ENCODE measurements at regions not wholly inside any gene's neighbourhood (a gene's known extent, or its start where the extent isn't known, plus 50 kb on each side); places are given as distances from the start of the nearest gene placed in this dataset.

- Histone ChIP-seq H2AFZ (ENCODE audit: low read depth, low read length) (no peak overlapping the region), H3K27ac (ENCODE audit: low read length) (no peak overlapping the region), H3K36me3 (ENCODE audit: insufficient read depth, low read length) (no peaks in the 10 kb centered on the region), H3K9me3 (ENCODE audit: insufficient read depth, low read length, severe bottlenecking) (no peaks in the 10 kb centered on the region), H3K9ac (ENCODE audit: low read depth, low read length) (no peak overlapping the region), H3K4me1 (ENCODE audit: insufficient read depth, low read length) (no peaks in the 10 kb centered on the region), H3K27me3 (ENCODE audit: insufficient read depth, low read length, poor library complexity) (peaks cover 3% of the 10 kb centered on the region), H3K79me2 (ENCODE audit: insufficient read depth, low read length) (no peaks in the 10 kb centered on the region), H3K4me3 (ENCODE audit: low read depth in 1 of 2, low read length in 2 of 2) (no peak overlapping the region), H4K20me1 (ENCODE audit: insufficient read depth, low read length) (no peaks in the 10 kb centered on the region; the same call in none of the 2 replicates), H3K4me2 (ENCODE audit: insufficient read depth, low read length) (no peak overlapping the region)
- no peak for TF ChIP-seq EZH2 (IDR thresholded peaks at IDR 0.05; ENCODE audit: borderline replicate concordance, low read depth, low read length, severe bottlenecking)
- TF ChIP-seq, protein P1, sequence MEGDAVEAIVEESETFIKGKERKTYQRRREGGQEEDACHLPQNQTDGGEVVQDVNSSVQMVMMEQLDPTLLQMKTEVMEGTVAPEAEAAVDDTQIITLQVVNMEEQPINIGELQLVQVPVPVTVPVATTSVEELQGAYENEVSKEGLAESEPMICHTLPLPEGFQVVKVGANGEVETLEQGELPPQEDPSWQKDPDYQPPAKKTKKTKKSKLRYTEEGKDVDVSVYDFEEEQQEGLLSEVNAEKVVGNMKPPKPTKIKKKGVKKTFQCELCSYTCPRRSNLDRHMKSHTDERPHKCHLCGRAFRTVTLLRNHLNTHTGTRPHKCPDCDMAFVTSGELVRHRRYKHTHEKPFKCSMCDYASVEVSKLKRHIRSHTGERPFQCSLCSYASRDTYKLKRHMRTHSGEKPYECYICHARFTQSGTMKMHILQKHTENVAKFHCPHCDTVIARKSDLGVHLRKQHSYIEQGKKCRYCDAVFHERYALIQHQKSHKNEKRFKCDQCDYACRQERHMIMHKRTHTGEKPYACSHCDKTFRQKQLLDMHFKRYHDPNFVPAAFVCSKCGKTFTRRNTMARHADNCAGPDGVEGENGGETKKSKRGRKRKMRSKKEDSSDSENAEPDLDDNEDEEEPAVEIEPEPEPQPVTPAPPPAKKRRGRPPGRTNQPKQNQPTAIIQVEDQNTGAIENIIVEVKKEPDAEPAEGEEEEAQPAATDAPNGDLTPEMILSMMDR (IDR thresholded peaks at IDR 0.05; ENCODE audit: borderline replicate concordance, extremely low read depth, low read length, poor library complexity, severe bottlenecking) = no peak
- DNase-seq (no peak), ATAC-seq (ENCODE audit: insufficient read depth, low read depth) (no peak)
Measured at GRCh38 chr16:85207357-85207921, 95.2 kb upstream of the CIBAR2 start.

- H3K9ac ChIP-seq (ENCODE audit: low read depth, low read length) = no peak overlapping the region
- no peaks in the 10 kb centered on the region for H3K9me3 ChIP-seq (ENCODE audit: insufficient read depth, low read length, severe bottlenecking)
- H2AFZ ChIP-seq (ENCODE audit: low read depth, low read length) = no peak overlapping the region
- no peak for TF ChIP-seq EZH2 (IDR thresholded peaks at IDR 0.05; ENCODE audit: borderline replicate concordance, low read depth, low read length, severe bottlenecking)
- TF ChIP-seq, protein P1 (IDR thresholded peaks at IDR 0.05; ENCODE audit: borderline replicate concordance, extremely low read depth, low read length, poor library complexity, severe bottlenecking) = no peak
- no peaks in the 10 kb centered on the region for H3K79me2 ChIP-seq (ENCODE audit: insufficient read depth, low read length)
- H4K20me1 ChIP-seq (ENCODE audit: insufficient read depth, low read length) = no peaks in the 10 kb centered on the region; the same call in none of the 2 replicates
- no peaks in the 10 kb centered on the region for H3K36me3 ChIP-seq (ENCODE audit: insufficient read depth, low read length)
- H3K4me2 ChIP-seq (ENCODE audit: insufficient read depth, low read length) = no peak overlapping the region
- ATAC-seq (ENCODE audit: insufficient read depth, low read depth) (no peak), DNase-seq (no peak)
- H3K27ac ChIP-seq (ENCODE audit: low read length) = no peak overlapping the region
- H3K4me3 ChIP-seq (ENCODE audit: low read depth in 1 of 2, low read length in 2 of 2) = no peak overlapping the region
- H3K27me3 ChIP-seq (ENCODE audit: insufficient read depth, low read length, poor library complexity) = peaks cover 3% of the 10 kb centered on the region
- H3K4me1 ChIP-seq (ENCODE audit: insufficient read depth, low read length) = no peaks in the 10 kb centered on the region
Measured at GRCh38 chr16:85208181-85208580, 95.9 kb upstream of the CIBAR2 start.

DNA sequence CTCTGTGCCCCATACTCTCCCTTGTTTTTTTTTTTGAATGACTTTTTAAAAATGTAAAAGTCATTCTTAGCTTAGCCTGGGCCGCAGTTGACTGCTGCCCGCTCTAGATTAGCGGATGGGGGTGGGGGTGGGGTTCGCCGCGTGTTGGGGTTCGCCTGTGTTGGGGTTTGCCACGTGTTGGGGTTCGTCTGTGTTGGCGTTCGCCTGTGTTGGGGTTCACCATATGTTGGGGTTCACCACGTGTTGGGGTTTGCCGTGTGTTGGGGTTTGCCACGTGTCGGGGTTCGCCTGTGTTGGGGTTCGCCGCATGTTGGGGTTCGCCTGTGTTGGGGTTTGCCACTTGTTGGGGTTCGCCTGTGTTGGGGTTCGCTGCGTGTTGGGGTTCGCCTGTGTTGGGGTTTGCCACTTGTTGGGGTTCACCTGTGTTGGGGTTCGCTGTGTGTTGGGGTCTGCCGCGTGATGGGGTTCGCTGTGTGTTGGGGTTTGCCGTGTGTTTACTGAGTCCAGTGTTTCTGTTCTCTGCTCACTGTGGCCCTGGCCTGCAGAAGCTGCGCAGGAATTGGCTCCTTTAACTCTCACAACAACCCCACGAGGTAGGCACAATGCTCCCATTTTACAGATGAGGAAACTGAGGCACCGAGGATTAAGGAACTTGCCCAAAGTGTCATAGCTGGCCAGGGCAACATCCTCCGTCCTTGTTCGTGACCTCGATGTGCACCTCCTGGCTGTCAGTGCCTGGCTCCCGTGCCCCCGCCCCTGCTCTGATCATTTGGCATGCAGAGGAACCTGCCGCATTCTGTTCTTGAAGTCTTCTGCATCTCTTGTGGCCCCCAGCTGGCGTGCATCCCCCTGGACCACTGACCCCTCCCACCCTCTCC is 96.6 kb upstream of the CIBAR2 start:
- no peaks in the 10 kb centered on the region for H3K79me2 ChIP-seq (ENCODE audit: insufficient read depth, low read length)
- peaks cover 3% of the 10 kb centered on the region for H3K27me3 ChIP-seq (ENCODE audit: insufficient read depth, low read length, poor library complexity)
- no peaks in the 10 kb centered on the region for H3K9me3 ChIP-seq (ENCODE audit: insufficient read depth, low read length, severe bottlenecking)
- H3K36me3 ChIP-seq (ENCODE audit: insufficient read depth, low read length) = no peaks in the 10 kb centered on the region
- ATAC-seq (ENCODE audit: insufficient read depth, low read depth) (no peak), DNase-seq (no peak)
- H3K4me1 ChIP-seq (ENCODE audit: insufficient read depth, low read length) = no peaks in the 10 kb centered on the region
- no peak for TF ChIP-seq EZH2 (IDR thresholded peaks at IDR 0.05; ENCODE audit: borderline replicate concordance, low read depth, low read length, severe bottlenecking)
- TF ChIP-seq, protein P1 (IDR thresholded peaks at IDR 0.05; ENCODE audit: borderline replicate concordance, extremely low read depth, low read length, poor library complexity, severe bottlenecking) = no peak
- H3K27ac ChIP-seq (ENCODE audit: low read length) = no peak overlapping the region
- no peak overlapping the region for H3K4me3 ChIP-seq (ENCODE audit: low read depth in 1 of 2, low read length in 2 of 2)
- H4K20me1 ChIP-seq (ENCODE audit: insufficient read depth, low read length) = no peaks in the 10 kb centered on the region; the same call in 1 of the 2 replicates
- H3K9ac ChIP-seq (ENCODE audit: low read depth, low read length) = no peak overlapping the region
- no peak overlapping the region for H2AFZ ChIP-seq (ENCODE audit: low read depth, low read length)
- no peak overlapping the region for H3K4me2 ChIP-seq (ENCODE audit: insufficient read depth, low read length)
